AG04450 (cell line): ENCODE measurements at regions not wholly inside any gene's neighbourhood (a gene's known extent, or its start where the extent isn't known, plus 50 kb on each side); places are given as distances from the start of the nearest gene placed in this dataset.

Source experiments
- CTCF ChIA-PET: fragments of 300-600, 350-600 bp; formaldehyde crosslinking; extraction: SDS; loops from one replicate; lab custom pipeline; 2022; ENCODE audit warnings: antibody characterized with exemption, inconsistent platforms; lab: Charles Lee
- POLR2A ChIA-PET: fragments of 350-600 bp; formaldehyde crosslinking; extraction: SDS; loops from one replicate; lab custom pipeline; 2021; ENCODE audit warnings: antibody characterized with exemption, inconsistent platforms; lab: Yijun Ruan, JAX
- DNase-seq: peaks from one replicate; pipeline ENCODE4 v3.0.0-alpha.2; 2011; ENCODE audit warnings: low read depth, low spot score
- H3K27ac ChIP-seq: one replicate; pipeline ENCODE4 v1.5.1; 2012; ENCODE audit warnings: low read depth, low read length, control low read depth
- H3K27me3 ChIP-seq: one replicate; pipeline ENCODE4 v1.6.0; 2012; ENCODE audit warnings: low read length; ENCODE audit not compliant: control insufficient read depth, insufficient read depth
- H3K4me3 ChIP-seq: 2 replicates; pipeline ENCODE4 v1.5.1; 2011; ENCODE audit warnings: mild to moderate bottlenecking, low read depth, low read length, control low read depth
- H3K9me3 ChIP-seq: 2 replicates; pipeline ENCODE4 v1.5.1; 2012; ENCODE audit warnings: low read length; ENCODE audit not compliant: control insufficient read depth, insufficient read depth
- TF ChIP-seq, protein P1 (sequence below): IDR thresholded peaks from 2 replicates; pipeline ENCODE4 v1.5.1; 2011; ENCODE audit warnings: low read depth, low read length, control low read depth, inconsistent platforms

DNA sequence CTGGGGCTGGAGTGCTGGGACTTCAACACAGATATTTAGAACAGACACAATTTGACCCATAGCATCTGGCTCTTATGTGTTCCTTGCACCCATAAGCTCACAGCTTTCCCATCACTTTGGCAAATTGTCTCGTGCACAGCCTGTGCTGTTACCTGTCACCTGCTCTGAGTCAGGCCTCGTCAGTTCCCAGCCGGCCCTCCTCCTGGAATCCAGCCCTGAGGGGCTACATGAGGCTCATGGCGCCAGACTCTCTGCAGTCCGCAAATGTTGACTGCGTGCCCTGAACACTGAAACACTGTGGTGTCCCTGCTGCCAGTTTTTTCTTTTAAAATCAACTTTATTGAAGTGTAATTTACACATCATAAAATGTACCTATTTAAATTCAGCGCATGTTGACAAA is 65.4 kb upstream of the BZW1 start:
- ChIA-PET CTCF (interaction anchor here (3.1 to 6.8 kb wide), 2 partner anchors 10 to 33 kb away, joined by 13 to 45 read pairs; no protein-coding TSS in a partner anchor), POLR2A (no interaction called here)
- TF ChIP-seq, protein P1, sequence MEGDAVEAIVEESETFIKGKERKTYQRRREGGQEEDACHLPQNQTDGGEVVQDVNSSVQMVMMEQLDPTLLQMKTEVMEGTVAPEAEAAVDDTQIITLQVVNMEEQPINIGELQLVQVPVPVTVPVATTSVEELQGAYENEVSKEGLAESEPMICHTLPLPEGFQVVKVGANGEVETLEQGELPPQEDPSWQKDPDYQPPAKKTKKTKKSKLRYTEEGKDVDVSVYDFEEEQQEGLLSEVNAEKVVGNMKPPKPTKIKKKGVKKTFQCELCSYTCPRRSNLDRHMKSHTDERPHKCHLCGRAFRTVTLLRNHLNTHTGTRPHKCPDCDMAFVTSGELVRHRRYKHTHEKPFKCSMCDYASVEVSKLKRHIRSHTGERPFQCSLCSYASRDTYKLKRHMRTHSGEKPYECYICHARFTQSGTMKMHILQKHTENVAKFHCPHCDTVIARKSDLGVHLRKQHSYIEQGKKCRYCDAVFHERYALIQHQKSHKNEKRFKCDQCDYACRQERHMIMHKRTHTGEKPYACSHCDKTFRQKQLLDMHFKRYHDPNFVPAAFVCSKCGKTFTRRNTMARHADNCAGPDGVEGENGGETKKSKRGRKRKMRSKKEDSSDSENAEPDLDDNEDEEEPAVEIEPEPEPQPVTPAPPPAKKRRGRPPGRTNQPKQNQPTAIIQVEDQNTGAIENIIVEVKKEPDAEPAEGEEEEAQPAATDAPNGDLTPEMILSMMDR, result no peak
- no peak for DNase-seq
- Histone ChIP-seq H3K27ac (no peak overlapping the region), H3K9me3 (no peaks in the 10 kb centered on the region), H3K4me3 (no peak overlapping the region), H3K27me3 (no peaks in the 10 kb centered on the region)

DNA sequence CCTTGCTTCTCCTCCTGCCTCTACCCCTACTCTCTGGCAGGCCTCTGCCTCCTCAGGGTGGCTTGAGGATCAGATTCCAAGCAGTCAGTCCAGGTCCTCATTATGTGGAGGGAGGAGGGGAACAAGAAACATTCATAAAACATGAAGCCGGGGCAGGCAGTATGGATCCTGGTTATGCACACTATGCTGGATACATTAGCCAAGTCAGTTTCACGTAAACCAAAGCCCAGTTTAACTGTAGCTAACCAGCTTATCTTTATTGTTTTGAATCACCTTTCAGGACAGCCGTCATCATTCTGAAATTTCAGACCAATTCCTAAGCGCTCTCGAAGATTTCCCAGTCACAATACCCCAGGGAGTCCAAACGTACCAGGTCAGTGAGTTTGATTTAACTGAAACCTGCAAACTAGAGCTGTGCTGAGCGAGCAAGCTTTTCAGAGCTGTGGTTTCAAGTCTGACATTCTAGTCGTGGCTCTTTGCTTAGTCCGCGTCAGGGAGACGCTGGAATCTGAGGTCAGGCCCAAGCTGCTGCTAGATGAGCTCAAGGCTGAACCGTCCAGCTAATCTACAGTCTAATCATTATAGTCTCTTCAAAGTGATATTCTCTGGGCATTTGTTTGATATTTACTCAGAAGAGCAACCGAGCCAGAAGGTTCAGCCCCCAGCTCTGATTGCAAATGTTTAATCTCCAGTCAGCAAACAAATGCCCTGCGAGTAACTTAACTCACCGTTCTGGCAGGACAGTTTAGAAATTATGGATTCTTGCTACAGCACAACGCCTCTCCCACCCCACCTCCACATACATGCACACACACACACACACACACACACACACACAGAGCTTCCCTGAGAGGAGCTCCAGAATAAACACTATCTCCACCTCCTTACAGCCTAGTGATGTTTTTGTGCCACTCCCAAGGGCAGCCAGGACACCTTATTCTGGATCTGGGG is 63.8 kb upstream of the BZW1 start:
- H3K27me3 ChIP-seq, result no peaks in the 10 kb centered on the region
- DNase-seq, result peak; percentile 85
- peak overlapping the region; percentile 14 for H3K4me3 ChIP-seq
- H3K9me3 ChIP-seq, result no peaks in the 10 kb centered on the region
- ChIA-PET CTCF (interaction anchor here (0.6 to 6.8 kb wide), 5 partner anchors 12 to 130 kb away, joined by 3 to 45 read pairs (median 3); no protein-coding TSS in a partner anchor), POLR2A (interaction anchor here (0.6 to 1.9 kb wide), 10 partner anchors 9 to 141 kb away, joined by 3 to 12 read pairs (median 5); partner anchors contain the start of genes BZW1, CLK1 and PPIL3)
- TF ChIP-seq, protein P1, result no peak
- peak overlapping the region; percentile 88 for H3K27ac ChIP-seq

DNA sequence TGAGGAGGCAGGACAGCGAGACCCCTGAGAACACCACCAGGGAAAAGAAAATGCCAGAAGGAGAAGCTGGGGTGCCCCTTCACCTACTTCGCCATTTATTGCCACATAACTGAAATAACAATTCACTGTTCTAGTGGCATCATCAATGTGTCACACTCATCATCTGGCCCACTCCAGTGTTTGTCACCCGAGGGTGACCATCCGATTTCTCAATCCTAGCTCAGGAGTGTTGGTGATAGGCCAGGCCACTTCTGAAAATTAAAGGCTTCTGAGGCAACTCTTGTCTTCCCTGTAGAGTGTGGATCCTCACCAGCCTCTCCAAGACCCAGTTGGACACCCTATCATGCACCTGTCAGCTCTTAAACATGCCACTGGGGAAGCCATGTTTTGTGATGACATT is 62.9 kb upstream of the BZW1 start:
- Histone ChIP-seq H3K27ac (peak overlapping the region; percentile 88), H3K9me3 (no peaks in the 10 kb centered on the region), H3K4me3 (no peak overlapping the region), H3K27me3 (no peaks in the 10 kb centered on the region)
- CTCF ChIA-PET, result interaction anchor here (1.0 to 6.8 kb wide), 3 partner anchors 13 to 36 kb away, joined by 3 to 45 read pairs (median 6); no protein-coding TSS in a partner anchor
- TF ChIP-seq, protein P1, result no peak
- POLR2A ChIA-PET, result interaction anchor here (0.7 to 1.7 kb wide), 3 partner anchors 8 to 140 kb away, joined by 3 to 10 read pairs (median 4); partner anchors contain the start of genes CLK1 and PPIL3
- no peak for DNase-seq

DNA sequence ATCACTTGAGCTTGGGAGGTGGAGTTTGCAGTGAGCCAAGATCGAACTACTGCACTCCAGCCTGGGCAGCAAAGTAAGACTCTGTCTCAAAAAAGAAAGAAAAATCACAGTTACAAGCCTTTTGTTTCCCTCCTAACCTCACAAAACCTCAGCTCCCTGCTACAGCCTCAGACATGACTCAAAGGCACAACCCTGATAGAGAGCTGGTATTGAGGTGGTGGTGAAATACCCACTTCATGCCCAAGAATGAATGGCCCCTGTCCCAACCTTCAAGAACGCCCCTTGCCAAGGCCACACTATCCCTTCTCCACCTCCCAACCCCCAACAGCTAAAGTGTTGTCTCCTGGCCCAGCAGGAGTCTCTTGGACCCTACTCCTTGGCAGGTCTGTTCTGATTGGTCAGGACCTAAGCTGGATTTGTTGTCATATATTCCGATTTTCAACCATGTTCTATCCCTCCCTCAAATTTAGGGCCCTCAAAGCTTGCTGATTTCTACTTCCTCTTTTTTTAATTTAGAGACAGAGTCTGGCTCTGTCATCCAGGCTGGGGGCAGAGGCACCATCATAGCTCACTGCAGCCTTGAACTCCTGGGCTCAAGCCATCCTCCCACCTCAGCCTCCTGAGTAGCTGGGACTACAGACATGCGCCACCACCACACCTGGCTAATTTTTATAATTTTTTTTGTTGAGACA is 61.9 kb upstream of the BZW1 start:
- CTCF ChIA-PET, result interaction anchor here (0.7 to 6.8 kb wide), 3 partner anchors 14 to 44 kb away, joined by 3 to 45 read pairs (median 3); no protein-coding TSS in a partner anchor
- Histone ChIP-seq H3K27ac (no peak overlapping the region), H3K27me3 (no peaks in the 10 kb centered on the region), H3K9me3 (no peaks in the 10 kb centered on the region), H3K4me3 (no peak overlapping the region)
- no peak for DNase-seq
- POLR2A ChIA-PET, result no interaction called here
- TF ChIP-seq, protein P1, result no peak
